ENCODE measurements at regions not wholly inside any gene's neighbourhood (a gene's known extent, or its start where the extent isn't known, plus 50 kb on each side); places are given as distances from the start of the nearest gene placed in this dataset.

DNA sequence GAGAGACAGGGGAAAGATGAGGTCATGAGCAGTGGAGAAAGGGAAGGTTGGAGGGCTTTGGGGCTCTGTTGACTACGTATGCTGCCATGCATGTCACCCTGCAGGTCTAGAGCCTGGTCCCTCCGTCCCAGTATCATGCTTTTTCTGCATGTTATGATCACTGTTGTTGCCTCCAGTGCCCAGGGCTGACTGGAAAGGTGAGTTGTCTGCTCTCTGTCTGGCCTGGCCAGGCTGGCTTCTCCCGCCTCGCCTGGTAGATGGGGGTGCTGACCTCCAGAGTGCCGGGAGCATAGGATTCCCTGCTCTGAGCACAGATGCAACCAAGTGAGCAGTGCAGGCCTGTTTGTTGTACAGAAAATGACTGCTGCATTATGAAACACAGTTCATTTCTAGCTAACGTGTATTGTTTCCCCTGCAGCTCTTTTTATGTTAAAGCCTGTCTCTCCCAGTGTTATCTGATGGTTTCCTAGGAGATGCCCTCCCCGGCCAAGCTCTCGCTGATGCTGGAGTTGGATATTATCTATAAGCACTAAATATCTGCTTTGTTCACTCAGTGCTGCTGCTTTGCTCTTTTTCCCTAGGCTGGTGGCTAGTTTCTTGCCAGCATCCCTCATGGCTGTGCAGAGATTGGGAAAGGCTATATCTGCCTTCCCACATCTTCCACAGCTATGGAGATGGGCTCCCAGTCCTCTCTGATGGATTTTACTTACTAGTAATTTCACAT is 158.2 kb downstream of the TDRD15 start:
- DNase-seq (ENCODE audit: low read depth), result no peak

DNA sequence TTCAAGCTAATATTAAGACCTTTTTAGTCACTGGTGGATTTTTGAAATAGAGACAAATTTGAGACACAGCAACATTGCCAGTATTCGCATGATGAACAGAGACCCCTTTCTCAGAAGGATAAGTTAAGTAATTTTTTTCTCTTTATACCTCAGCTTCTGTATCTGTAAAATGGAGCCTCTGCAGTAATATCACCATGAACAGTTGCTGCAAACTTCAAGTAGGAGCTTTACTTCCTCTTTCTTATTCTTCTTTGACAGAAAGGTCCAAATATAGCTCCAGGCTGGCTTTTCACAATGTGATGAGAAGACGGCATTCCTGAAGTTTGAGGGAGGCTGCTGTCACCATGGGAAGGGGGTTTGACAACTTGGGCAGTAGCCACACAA is 158.7 kb downstream of the TDRD15 start:
- DNase-seq (ENCODE audit: low read depth), result no peak

DNA sequence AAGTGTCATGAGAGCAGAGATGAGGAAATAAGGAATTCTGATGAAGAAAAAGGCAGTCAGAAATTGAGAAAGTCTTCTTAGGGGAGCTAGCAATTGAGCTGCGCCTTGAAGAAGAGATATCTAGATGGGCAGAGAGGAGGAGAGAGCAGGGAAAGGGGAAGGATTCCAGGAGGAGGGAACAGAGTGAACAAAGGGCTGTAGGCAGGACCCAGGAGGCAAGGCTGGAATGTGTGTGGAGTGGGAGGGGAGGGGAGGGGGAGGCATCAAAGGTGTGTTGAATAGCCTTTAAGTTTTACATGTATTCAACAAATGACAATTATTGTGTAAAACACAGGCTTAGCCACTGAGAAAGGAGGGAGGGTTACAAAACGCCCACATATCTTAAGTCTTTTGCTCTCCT is 164.5 kb downstream of the TDRD15 start:
- DNase-seq (ENCODE audit: low read depth), result no peak

DNA sequence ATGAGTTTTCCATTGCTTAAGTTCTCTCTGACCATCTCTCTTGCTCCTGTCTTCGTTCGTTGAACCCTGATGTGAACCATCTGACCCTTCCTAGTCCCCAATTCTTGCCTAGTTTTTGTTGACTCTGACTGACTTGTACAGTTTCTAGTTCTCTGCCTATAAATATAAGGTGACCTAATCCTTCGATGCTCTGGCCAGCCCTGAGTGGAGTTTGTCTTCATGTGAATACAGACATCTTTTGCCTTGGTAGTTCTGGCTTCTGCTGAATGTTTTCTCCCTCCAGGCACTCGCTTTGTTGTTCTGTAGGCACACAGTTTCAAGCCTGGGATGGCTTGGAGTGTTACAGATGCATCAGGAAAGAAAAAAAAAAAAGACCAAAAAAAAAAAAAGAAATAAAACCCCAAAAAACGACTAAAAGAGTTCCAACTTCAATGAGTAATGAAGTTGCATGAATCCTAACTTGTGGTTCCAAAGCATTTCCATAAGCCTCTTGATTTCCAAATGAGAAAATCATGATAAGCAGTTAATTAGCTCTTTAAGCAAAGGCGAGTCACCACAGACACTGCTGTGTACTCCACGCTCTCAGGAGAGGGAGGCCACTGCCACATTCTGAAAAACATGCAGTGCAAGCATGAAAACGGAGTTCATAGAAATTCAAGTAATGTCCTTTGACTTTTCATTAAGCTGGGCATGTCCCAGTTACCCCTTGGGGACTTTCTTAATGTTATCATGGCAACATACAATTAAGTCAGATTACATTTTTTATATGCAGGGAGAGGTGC is 165.2 kb downstream of the TDRD15 start:
- DNase-seq (ENCODE audit: low read depth), result no peak

DNA sequence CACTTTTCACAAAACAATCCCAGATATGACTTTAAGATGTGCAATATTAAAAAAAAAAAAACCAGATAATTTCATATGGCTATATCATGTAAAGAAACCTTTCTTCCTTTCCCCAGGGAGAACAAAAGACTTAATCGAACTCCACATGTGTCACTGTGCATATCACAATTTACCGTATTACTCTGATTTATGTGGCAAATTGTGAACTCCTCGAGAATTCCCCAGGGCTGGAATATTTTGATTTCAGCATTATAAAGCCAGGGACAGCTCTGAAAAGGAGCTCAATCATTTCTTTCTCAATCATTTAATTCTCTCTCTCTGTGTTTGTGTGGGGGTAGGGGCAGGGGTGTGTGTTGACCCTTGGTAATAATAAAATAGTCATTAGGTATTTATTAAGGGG is 165.8 kb downstream of the TDRD15 start:
- DNase-seq (ENCODE audit: low read depth), result no peak

DNA sequence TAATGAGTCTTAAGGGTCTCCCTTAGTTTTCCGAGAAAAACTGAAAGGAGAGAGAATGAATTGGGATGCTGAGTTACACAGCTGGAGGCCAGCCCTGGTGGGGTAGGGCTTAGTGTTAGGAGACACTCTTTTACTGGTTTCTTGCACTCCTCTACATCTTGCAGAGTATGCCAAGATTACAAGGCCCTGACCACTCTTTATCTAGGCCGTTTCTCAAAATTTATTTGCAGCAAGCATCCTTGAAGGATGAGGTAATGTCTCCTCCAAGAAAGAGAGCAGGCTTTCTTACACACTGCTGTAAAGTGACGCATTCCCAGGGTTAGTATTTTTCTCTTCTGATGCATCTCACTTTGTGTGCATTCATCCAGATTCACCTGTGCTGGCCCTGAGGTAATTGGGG is 166.2 kb downstream of the TDRD15 start:
- DNase-seq (ENCODE audit: low read depth), result no peak

DNA sequence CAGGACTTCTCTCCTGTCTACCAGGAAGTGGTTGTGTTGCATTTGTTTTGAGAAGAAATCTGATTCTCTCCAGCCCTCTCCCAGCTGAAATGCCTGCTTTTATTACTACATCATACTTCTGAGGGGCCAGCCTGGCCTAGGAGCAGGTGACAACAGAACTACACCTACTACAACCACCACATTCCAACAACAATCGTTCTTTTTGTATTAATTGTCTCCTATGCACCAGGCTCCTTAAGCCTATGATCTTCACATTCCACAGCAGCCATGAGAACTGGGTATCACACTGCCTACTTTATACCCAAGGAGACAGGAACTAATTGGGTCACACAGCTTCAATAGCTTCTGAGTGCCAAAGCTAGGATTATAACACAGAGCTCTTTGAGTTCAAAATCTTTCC is 167.7 kb downstream of the TDRD15 start:
- no peak for DNase-seq (ENCODE audit: low read depth)

DNA sequence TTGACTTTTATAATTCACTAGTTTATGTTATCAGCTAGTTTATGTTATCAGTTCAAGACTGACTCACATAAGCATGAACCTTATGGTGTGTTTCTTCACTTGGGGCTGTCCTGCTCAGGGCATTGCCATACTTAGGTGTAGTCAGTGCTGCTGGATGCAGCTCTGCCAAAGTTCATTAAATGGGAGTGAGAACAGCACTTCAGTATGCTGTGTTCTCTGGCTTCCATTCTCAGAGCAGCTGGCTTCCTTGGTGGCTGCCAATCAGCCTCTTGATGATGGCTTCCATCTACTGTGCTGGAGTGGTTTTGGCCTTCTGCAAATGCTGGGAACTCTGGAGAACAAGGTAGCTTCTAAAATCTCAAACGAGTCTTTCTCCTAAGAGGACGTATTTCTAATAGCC is 170.7 kb downstream of the TDRD15 start:
- no peak for DNase-seq (ENCODE audit: low read depth)

DNA sequence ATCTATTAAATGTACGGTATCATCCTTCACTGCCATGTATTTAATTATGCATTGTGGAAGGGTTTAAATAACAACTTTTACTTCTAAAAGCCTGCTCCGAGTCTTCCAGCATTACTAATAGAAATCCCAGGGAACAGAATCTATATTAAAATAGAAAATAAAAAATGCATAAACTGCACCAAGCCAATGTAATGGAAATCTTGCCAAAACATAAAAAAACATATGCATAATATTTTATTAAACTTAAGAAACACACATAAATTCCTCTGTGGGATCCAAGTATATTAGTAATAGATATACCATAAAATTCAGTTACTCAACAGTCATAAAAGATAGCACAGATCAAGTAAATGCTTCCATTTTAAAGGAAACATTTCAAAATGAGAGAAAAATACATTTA is 175.6 kb downstream of the TDRD15 start:
- DNase-seq (ENCODE audit: low read depth), result no peak

DNA sequence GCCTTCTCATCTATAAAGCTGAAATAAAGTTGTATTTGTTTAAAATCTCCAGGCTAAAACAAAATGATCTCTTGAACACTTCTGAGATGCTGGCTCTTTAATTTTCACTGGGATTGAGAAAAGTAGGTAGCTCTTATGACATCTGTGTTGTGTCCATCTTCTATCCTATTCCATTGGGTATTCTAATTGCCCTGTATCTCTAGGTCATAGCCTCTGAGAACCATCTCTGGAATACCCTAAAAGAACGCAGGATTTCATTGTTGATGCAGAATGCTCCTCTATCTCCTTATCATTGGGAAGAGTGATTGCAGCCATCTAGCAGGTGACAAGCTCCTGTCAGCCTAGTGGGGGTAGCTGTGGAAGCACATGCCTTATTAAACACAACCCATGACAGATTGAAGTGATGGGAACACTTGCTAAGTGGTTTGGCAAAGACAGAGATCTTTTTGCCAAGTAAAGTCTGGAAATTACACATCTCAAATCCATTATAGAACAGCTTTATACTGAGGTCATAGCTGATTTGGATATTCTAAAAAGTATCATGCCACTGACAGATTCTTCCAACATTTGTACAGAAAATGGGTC is 178.2 kb downstream of the TDRD15 start:
- no peak for DNase-seq (ENCODE audit: low read depth)

DNA sequence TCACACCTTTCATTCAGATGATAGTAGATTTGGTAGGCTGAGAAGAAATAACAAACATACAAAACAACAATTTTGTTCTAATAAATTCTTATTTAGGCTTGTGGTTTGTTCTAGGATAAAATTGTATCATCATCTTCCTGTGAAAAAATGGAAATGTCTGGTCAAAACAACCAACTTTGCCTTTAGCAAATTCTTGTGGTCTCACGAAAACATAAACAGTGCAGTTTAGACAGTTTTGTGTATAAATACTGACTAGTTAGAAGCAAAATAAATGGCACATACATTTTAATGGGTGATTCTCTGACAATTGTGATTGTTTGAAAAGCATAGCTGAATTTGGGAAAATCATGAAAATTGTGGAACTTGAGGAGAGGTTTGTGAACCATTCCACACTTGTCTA is 180.1 kb downstream of the TDRD15 start:
- DNase-seq (ENCODE audit: low read depth), result no peak

DNA sequence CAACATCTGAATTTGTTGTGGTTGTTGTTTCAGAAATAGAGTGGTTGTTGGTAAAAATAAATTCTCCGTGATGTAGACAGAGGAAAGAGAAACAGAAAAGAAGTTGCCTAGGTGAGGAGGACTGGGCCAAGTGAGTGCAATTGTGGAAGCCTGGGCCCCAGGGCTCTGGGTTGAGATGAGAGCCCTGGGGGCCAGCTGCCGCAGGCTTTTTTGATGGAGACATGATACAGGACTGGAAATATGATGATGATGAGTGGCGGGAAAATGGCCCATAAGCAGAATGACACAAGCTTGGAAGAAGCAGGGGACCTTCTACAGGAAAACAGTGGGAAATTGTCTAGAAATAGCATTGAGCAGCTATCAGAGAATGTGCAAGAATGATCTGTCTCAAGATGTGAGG is 181.8 kb downstream of the TDRD15 start:
- no peak for DNase-seq (ENCODE audit: low read depth)

DNA sequence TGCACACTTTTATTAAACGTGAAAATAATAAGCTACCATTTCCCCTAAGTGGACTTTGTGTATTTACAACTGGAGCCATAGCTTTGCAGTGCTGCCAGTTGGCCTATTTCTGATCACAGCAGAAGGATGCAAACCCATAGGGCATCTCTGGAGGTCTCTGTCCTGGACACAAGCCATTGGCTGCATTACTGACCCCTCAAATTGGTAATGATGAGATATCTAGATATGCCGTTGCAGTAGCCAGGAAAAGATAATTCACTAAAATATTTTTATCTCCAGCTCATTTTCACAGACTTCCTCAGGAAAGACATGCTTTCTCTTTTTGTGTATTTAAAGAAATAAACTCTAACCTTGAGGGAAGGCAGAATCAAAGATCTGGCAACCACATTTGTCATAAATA is 182.5 kb downstream of the TDRD15 start:
- no peak for DNase-seq (ENCODE audit: low read depth)

DNA sequence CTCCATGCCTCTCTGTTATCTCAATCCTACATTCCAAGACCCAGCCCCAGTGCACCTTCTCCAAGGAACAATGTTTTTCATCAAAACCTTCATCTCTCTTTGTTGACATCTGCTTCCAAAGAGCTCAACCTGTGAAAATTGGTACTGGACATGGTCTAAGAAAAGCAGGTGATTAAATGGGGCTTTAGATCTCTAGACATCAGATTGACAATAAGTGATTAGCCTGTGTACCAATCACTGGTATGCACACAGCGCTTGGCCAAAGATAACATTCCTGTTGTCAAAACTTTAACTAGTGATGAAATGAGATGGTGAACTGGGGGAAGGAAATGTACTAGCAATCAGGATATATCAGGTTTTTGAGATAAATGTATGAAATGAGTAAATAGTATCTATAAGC is 183.3 kb downstream of the TDRD15 start:
- no peak for DNase-seq (ENCODE audit: low read depth)

DNA sequence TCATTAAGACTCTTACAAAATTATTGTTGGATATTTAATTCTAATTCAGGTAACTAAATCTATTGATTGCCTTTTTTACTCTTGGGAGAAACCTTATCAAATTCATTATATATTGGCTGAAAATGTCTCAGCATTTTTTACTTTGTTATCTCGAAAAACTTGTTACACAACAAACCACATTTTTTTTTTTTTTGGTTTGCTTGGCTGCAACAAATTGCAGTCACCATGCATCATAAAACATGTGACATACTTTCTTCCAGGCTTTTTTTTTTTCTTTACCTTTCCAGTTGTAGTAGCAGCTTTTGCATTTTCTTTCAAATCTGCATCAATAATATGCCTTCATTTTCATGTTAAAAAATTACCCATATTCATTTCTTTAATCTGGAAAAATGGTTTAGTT is 186.7 kb downstream of the TDRD15 start:
- DNase-seq (ENCODE audit: low read depth), result no peak

DNA sequence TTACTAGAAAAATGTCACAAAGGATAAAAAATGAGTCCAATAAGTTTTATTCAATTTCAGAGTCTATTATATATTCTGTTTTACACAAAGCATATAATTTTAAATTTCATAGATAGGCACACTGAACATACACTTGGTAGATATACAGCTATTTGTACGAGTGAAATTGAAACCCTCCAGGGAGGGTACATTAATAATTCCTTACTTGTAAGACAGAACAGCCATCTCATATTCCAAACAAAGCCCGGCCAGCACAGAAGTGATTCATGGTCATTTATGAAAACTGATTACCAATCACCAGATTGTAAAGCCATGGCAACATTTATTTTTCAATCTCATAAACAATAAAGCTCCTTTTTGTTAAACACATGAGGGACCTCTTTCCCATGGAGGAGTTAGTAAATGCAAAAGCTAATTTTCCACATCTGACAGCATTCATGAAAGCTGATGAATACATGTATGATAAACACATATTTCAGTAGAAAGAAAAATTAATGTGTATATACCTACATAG is 190.6 kb downstream of the TDRD15 start:
- no peak for DNase-seq (ENCODE audit: low read depth)

DNA sequence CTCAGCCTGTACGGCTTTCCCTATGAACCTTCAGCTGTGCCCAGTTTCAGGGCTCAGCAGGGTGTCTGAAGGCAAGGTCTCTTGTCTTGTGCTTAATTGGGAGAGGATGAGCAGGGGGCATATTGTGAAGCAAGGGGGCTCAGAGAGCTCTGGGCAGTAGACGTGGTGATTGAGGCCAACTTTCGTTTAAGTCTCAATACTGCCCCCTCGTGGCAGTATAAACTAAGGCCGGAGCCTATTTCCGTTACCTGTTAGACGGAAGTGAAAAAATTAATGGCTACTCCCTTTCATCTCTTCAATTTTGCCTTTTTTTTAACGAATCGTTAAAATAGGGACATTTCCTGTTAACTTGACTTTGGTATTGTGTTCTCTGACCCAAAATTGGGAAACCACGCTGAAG is 193.4 kb downstream of the TDRD15 start:
- DNase-seq (ENCODE audit: low read depth), result peak; percentile 2

DNA sequence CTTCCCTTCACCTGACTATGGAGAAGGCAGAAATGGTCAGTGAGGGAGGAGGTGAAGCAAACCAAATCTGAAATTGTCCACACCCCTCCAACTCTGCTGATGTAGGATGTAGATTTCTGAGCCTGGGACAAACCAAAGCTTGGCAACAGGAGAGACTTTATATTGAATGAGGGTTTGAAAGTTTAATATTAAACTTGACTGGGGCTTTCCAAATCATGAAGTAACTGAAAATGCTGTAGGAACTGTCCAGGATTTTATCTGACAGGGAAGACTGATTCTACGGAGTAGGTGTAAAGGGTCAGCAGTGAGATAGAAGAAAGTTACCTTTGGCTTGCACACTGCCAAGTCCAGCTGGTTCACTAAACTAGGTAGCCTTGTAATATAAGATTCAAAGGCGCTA is 194.5 kb downstream of the TDRD15 start:
- DNase-seq (ENCODE audit: low read depth), result no peak

DNA sequence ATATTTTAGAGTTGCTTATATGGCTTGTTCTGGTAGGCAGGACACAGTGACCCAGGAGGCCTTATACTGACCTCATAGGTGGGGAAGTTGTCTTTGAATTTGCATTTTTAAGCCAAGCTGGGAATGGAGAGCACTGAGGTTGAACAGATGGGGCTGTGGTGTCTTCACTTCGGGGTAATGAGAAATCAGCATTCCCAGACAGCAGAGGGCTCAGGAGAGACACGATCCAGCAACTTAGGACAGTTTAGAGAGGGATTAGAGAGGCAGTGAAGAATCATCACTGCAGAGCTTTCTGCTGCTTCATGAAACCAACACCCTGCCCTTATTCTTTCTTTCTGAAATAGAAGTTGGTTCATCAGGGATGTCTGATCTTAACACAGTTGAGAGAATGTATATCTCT is 202.4 kb downstream of the TDRD15 start:
- DNase-seq (ENCODE audit: low read depth), result no peak

DNA sequence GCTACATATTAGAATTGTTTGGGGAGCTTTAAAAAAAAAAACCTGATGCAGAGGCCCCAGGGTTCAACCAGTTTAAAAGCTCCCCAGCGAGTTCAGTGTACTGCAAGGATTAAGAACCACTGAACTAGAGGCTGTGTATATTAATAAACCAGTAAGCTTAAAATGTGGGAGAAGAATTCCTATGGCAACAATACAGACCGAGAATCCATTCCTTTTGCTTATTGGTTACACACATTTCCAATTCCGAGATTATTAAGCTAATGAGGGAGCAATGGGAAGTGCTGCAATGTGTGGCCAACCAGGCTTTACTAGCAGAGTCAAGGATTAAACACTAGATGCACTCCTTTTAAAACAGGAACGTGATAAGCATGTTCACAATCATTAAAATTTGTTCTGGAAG is 204.4 kb downstream of the TDRD15 start:
- DNase-seq (ENCODE audit: low read depth), result no peak

DNA sequence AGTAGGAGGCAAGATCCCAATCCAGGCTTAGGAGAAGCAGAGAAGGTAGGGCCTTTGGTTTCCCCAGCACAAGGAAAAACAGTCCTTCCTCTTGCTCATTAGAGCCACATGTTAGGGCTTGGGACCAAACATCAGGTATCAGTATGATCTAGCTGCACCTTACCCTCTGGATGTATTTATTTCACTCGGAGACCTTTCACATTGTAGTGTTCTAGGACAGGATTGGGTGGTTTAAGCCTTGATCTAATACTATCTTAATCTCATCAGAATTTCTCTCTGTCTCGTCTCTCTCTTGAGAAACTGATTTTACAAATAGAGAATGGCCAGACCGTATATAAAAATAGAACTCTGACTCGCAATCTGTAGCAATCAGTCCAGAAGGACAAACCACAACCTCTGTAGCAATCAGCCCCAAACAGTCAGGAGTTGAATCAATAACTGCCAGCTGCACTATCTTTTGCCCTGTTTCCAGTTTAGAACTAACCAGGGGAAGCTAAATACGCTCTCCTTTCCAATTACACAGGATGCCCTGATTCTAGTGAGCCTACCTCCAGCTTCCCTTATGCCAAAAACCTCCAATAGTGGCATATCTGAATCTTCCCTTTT is 207.1 kb downstream of the TDRD15 start:
- no peak for DNase-seq (ENCODE audit: low read depth)

DNA sequence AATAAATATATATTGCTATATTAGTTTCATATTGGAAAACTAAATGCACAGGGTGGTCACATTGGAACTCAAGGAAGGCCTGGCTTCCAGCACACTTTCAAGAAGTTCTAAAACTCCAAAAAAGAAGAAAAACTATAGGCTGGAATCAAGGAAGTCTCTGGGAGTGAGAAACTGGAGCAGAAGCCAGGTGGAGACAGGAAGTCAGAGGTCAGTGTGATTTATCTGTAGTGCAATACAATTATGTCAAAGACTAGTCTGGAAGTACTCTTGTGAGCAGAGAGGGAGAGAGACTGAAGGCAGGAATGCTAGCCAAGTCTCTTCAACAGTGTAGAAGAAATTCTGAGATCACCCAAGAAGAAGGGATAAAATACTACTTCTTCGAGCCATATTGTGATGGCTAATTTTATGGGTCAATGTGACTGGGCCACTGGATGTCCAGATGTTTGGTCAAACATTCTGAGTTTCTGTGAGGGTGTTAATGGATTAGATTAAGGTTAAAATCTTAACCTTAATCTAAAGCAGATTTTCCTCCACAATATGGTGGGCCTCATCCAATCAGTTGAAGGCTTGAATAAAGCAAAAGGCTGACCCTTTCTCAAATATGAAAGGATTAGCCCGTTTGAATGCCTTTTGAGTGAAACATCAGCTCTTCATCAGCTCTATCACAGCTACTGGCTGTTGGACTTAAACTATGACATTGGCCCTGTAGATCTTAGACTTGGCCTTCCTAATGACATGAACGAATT is 208.0 kb downstream of the TDRD15 start:
- no peak for DNase-seq (ENCODE audit: low read depth)

All from activated T-cell treated with anti-CD3 and anti-CD28 coated beads for 24 hours (primary cell).